Fibroblast of skin of back (primary cell): ENCODE measurements at regions not wholly inside any gene's neighbourhood (a gene's known extent, or its start where the extent isn't known, plus 50 kb on each side); places are given as distances from the start of the nearest gene placed in this dataset.
"Not testable (repeated sequence)": the region's sequence is repeated elsewhere in the genome, so short reads cannot be mapped to it uniquely, and the experiment has no call there.

Experiments
- DNase-seq: peaks from one replicate; pipeline ENCODE4 v3.0.0-alpha.2; 2013

DNA sequence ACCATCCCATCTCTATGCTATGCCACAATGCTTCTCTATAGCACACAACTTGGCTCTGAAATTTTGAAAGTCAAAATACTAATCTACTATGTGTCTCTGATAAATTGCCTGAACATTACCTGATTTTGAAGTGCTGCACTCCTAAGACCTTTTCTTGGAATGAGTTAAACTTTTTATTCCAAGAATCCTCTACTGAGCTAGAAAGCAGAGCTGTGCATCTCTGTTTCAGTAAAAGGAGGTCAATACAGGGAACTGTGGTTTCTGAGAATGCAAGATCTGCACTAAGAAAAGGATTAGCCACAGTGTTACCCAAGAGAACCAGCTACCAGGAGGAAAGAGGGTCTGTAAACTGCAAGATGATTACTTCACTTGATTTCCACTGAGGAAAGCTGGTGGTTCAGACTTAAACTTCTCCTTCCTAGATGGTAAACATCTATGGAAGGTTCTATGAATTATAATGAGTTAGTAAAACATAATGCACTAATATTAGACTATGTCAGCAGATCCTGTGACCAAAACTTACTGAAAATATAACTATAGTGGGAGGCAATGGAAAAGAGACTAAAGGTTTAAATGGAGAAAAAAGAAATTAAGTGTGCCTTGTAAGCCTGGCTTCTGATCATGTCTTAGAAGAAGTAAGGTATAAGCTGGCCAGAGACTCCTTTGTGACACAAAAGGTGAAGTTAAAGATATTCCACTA, 588.0 kb upstream of the DEFB115 start:
- DNase-seq = not testable (repeated sequence)

DNA sequence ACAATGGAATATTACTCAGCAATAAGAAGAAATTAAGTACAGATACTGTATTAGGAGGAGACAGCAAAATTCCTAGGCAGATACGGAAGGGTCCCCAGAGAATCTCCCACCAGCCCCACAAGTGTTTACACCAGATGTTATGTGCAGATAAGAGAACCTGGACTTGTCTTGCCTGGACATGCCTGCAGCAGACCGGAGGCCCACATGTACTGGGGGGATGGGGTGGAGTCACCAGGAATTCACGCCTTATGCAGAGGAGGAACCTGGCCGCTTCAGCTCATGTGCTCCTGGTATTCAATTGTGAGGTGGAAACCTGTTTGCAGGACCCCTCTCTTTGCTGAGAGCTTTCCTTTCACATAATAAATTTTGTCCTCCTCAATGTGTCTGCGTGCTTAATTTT, 586.3 kb upstream of the DEFB115 start:
- DNase-seq = not testable (repeated sequence)

DNA sequence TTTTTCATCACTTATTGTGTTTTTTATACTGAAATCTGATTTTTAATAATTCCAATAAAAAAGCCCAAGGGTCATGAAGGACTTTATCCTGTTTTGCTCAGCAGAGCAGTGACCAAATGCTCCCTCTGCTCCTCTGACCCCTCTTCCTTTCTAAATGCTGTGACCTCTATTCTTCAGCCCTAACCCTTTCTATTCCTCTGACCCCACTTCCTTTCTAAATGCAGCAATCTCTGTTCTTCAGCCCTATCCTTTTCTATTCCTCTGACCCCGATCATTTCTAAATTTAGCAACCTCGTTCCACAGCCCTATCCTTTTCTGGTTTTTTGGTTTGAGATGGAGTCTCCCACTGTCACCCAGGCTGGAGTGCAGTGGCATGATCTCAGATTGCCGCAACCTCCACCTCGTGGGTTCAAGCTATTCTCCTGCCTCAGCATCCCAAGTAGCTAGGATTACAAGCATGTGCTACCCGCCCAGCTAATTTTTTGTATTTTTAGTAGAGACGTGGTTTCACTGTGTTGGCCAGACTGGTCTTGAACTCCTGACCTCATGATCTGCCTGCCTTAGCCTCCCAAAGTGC, 581.4 kb upstream of the DEFB115 start:
- DNase-seq = not testable (repeated sequence)

DNA sequence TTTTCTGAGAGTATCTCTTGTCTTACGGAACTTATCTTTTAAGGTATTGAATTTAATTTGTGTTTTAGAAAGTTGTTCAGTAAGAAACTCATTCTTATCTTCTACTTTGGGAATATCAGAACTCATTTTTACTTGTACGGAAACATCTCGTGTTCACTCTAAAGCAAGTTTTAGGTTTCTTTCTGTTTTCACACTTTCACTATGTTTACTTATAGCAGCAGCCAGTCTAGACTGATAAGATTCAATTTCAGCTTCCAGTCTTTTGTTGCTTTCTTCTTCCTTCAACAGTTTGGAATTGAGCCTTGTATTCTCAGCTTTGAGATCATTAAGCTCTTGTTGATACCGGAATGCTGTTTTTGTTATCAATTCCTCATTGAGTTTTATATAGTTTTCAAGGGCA, 575.2 kb upstream of the DEFB115 start:
- not testable (repeated sequence) for DNase-seq

DNA sequence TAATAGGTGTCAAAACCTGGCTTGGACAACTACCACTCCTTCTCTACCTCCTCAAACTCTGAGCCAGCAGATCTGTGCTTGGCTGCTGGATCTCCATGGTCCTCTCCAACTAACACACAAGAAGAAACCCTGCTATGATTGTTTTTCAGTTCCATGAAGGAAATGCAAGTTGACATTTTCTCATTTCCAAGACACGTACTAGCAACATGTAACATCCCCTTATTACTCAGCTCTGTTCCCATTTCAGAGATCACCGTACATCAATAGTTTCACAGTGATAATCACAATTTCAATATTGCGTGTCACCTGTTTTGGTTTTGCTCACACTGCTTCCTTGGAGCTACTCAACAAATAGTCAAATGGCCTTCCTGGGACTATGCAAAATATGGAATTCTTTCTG, 544.6 kb upstream of the DEFB115 start:
- not testable (repeated sequence) for DNase-seq

DNA sequence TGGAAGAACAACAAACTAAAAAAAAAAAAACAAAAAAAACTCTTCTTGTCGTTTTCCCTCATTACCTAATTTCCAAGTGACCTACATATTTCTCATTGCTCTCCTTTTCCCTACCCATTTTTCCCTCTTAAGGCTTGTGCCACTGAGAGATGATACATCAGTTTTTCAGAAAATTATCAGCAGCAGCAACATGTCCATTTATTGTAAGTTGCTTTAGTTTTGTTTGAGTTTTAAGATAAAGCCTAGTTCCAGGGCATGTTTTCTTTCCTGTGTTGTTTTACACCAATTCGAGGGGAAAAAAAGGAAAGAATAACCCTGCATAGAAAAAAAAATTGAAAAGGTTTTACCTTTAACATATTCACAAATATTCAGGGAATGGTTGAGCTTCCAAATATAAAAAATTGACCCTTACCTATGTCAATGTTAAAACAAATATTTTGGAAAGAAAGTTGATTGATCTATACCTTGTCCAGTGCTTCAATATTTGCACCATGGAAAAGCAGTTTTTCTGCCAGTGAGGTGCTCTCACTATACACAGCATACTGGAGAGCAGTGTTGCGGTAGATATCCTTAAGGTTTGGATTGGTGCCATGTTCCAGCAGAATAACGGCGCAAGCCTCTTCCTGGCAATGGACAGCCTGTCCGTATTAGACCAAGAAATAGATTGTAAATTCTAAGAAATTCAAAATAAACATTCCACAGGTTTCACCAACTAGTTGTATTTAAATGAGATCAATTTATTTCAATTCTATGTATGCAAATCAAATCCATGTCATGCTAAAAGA, 537.9 kb upstream of the DEFB115 start:
- DNase-seq = not testable (repeated sequence)

DNA sequence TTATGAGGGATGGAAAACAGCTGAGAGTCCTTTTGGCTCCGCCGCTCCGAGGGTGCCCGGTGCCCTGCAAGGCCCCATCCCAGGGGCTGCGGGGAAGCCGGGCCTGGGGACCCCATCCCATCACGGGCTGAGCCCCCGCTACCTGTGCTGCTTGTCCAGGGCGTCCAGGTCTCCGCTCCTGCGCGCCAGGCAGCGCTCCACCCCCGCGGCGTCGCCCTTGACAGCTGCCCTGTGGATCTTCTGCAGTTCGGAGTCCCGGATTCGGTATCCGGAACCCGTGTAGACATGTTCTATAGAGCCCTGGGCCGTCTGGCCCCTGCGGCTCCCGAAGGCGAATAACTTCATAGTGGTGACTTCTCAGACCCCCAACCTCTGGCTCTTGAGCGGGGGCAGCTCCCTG, 534.0 kb upstream of the DEFB115 start:
- not testable (repeated sequence) for DNase-seq

DNA sequence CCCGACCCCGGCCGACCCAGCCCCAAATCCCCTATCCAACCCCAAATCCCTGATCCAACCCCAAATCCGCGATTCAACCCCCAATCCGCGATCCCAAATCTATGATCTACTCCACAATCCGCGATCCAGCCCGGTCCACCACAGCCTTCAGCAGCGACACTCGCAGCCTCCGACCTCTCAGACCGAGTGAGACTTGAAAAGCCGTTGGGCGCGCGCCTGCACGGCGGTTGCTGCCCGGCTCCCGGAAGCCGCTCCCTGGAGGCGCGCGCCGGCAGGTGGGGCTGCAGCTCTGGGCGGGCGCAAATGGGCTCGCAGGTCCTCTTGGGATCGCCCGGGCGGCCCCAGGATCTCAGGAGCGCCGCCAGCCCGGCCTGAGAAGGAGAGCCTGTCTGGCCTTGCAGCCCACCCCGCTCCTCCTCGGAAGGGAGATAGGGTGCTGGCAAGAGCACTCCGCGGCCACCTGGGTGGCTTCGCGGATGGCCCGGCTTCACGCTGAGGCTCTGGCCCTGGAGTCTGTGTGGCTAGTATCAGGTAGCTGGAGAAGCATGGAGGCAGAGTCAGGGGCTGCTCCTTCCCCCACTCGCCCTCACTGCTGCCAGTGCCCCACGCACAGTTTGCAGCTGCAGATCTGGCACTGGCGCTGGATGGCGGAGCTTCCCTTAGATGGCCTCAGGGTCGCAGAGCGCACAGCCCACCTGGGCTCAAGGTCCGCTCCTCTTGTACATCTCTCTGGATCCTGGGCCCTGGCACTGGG, 533.4 kb upstream of the DEFB115 start:
- DNase-seq = not testable (repeated sequence)

DNA sequence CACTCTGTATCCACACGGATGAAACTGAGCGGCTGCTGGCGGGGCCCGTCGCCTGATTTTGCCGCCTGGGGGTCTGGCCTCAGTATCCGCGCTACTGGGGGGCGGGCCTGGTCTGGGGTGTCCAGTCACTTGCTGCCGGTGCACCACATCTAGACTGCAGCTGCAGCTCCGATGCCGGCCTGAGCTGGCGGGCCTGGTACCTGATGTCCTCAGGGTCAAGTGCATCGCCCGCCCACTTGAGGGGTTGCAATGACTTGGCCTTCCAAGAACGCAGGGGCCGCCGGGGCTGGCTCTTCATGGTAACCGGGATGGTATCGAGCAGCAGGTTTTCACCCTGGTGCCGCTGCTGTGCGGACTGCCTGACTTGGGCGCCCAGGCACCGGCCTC, 532.8 kb upstream of the DEFB115 start:
- not testable (repeated sequence) for DNase-seq

DNA sequence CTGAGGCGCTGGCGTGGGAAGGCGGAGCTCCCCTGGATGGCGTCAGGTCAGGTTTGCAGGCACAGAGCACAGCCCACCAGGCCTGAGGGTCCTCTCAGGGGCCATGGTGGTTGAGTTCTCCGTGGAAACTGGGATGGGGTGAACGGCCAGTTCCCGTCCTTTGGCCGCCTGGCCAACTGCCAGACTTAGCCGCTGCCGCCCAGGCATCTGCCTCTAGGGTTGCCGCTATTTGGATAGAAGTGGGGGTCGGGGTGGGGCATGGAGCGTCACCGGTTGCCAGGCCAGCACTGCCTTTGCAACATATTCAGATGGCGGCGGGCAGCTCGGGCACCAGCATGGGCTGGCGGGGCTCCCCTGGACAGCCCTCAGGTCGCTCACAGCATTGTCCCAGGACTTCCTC, 532.3 kb upstream of the DEFB115 start:
- not testable (repeated sequence) for DNase-seq

DNA sequence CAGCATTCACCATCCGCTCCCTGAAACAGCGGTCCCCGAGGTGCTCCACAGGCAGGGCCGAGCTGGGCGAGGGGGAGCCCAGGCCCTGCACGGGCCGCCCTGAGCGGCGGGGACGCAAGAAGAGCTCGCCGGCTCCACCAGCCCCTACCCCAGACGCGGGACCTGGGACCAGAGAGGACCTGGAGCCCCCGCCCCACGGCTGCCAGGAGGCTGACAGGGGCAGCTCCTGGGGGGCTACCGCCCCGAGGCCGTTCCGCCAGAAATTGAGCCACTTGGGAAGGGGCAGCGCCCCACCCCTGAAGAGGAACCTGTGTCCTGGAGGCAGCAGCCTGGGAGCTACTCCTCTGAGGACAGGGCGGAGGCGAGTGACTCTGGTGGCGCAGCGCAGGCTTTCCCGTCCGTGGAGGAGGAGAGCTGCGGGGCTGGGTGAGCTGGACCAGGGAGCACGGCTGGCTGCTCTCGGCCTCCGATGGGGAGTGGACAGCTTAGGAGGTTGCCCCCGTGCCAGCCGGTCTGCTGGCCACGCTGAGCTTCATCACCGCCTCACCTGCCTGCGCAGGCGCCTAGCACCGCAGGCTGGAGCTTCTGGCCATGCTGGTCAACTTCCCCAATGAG, 529.1 kb upstream of the DEFB115 start:
- not testable (repeated sequence) for DNase-seq
